HG03469 (cell line): ENCODE measurements at regions not wholly inside any gene's neighbourhood (a gene's known extent, or its start where the extent isn't known, plus 50 kb on each side); places are given as distances from the start of the nearest gene placed in this dataset.

Experiments
- ATAC-seq: cut with Tn5 transposase; IDR thresholded peaks from one replicate; pipeline ENCODE4 v1.9.1; 2021; ENCODE audit warnings: mild to moderate bottlenecking, moderate library complexity, moderate number of reproducible peaks; ENCODE audit not compliant: unreplicated experiment

DNA sequence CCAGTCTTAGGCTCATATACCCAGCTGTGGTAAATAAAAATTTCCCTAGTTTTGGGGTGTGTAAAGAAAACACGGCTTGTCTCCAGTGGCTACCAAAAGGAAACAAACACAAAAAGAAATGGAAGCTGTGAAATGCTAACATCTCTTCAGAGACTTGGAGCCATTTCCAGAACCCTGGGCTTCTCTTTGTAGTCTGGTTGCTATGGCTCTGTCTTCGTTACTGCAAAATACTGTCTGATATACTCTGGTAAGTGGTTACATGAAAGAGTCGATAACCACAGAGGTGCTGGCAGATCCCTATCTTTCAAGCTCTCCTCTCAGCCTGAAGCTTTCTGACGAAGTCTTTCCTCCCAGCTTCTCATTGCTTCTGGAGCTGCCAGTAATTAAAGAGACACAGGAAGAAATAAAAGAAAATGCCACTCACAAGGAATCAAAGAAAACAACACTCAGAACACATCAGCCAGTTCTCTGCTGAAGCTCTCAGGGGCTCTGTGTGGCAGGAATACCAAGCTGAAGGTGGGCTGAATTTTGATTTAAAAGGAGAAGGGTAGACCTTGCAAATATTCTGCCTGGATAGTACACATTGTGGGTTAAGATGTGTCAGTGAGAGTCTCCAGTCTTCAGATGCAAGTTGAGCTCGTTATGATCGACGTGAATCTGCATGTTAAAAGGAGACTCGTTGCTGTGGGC lies 107.6 kb upstream of the FAM9C start:
- no peak for ATAC-seq

DNA sequence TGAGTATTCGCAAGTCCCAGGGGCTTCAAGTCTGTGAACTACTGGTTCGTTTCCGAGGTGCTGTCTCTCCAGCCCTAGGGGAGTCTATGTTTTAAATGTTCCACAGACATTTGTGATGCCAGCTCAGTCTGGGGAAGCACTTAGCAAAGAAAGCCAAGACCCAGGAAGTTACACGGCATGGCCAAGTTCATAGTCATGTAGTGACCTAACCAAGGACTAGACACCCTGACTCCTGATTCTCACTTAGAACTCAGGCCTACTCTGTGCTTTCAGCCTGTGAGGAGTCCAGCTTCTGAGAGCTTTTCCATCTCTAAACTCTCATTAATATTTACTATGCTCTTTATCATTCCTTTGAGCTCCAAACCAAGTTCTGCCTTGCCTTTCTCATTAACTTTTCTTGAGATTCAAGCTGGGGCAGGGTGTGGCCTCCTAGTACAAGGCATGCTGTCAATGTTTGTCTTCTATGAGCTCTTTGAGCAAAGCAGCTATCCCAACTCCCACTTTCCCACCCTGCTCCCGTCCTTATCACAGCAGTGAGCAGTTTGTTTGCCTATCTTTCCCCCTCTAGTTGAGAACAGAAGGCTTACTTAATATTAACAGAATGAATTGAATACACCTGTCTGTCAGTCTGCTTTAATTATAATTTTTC lies 105.4 kb upstream of the FAM9C start:
- ATAC-seq, result no peak

DNA sequence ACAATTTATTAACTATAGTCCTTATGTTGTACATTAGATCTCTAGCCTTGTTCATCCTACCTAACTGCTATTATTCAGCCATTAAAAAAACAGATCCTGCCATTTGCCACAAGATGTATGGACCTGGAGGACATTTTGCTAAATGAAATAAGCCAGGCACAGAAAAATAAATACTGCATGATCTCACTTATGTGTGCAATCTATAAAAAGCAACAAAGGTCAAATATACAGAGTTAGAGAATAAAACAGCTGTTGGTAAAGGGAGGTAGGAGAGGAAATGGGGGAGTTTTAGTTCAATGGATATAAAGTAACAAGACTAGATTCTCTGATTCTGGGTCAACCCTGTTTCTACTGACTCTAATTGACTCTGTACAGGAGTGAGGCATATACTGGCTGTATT lies 103.3 kb upstream of the FAM9C start:
- no peak for ATAC-seq

DNA sequence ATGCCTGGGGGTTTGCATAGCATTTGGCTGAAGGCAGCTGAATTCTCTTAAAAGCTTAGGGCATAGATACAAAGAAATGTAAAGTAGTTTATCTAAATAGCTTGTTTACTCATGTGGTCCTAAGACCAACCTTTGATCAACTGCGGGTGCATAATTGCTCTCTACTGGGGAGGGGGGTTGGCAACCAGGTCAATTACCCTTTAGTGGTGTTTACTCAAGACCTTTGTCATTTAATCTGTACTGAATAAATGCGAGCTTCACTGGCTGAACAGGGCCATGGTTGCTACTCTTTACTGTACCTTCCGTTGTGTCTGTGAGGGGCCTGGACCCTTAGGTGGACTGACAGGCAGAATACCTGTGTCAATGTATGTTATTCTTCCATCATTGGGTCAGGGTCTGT lies 102.7 kb upstream of the FAM9C start:
- ATAC-seq, result no peak

DNA sequence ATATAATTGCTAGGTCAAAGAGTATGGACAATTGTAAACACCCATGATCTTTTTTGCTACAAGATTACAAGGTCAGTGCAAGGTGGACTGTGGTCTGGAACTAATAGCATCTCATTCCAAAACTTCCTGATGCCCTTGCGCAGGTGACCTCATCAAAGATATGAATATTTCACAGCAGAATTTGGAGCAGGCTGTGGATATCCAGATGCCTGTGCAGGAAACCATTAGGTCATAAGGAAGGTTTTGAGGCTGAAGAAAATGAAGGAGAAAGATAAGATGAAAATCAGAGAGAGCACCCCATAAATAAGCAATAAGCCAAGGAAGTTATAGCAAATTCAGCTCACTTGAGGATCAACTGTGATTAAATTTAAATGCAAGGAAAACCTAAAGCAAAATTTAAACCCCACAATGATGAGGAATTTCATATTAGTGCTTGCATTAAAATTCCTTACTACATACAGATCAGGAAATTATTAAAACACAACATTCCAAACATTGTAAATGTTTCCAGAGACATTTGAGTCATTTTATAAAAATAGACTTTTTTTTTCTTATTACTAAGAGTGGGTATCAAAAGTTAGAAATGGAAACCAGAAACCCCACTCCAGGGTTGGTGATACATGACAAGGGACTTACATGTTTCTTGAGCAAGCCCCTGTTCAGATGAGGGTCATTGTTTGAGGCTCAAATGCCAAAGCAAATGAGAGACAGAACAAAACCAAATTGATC lies 100.7 kb upstream of the FAM9C start:
- no peak for ATAC-seq

DNA sequence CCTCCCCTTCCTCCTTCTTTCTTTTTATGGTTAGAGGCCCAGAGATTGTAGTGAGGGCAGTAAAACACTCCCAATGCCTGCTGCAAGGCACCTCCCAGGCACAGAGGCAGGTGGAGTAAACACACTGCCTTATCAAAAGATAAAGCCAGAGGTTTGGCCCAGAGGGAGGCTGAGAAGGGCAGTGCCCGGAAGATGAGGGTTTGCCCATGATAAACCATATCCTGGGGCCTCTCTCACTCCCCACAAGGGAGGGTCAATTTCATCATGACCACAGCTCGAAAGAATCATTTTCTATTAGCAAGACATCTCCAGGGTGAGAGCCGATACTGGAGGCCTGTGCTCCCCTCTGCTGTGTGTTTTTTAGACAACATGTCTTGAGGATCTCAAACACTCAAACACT lies 98.5 kb upstream of the FAM9C start:
- no peak for ATAC-seq

DNA sequence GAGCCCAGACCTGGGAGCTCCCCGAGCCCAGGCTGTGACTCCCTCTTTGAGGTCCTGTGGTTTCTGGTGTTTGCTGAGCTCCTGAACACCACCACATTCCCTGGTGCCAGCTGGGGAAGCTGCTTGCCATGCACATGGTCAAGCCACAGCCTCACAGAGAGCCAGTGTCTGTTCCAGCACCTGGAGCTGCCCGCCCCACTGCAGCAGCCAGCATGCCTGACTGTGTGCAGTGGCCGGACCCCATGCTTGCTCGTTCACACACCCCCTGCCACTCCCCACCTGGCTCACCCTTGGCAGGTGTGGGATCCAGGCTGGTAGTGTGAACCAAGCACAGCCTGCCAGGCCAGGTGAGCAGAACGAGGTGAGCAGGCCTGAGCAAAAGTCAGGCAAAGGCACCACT lies 95.6 kb upstream of the FAM9C start:
- no peak for ATAC-seq

DNA sequence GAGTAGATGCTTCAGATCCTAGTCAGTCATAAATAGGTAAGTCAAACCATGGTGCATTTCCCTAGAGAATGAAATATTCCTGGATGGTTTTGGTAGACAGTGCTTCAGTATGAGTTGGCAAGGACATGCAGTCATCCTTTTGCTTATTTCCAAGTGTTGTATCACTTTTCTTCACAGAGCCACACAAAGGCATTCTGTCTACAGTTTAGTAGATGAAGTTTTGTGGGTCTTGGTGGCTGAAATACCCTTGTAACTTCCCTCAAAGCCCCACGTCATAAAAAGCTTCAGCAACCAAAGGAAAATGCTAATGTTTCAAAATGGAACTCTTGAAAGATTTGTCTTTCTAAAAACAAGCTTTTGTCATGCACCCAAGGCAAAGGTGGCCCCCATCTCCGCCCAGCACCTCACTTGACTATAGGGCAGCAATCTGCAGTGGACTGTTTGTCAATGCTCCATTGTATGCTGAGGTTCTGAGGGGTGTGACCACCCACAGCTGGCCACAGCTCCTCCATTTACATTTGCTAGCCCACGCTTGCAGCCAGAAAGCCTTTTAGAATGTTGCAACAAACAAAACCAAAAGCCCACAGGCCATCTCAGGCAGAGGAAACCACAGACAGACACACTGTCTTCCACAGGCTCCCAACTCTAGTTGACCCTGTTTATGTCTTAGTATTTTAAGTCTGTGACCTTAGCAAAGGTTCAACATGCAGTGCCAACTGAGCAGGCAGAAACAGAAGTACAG lies 87.1 kb upstream of the FAM9C start:
- no peak for ATAC-seq

DNA sequence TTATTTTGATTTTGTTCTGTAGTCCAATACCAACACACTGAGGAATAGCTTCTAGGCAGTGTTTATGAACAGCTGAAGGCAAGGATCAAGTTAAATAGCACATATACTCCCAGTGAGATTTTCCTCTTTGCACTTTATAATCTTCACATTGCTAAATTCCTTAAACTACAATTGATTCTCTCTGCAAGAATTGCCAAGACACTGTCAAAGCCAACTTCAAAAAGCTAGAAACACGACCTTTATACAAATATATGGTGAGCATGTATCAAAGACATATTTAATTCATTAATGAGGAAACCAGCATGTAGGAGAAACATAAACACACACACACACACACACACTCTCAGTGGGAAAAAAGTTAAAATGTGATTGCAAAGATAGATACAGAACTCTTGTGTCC lies 86.4 kb upstream of the FAM9C start:
- ATAC-seq, result no peak

DNA sequence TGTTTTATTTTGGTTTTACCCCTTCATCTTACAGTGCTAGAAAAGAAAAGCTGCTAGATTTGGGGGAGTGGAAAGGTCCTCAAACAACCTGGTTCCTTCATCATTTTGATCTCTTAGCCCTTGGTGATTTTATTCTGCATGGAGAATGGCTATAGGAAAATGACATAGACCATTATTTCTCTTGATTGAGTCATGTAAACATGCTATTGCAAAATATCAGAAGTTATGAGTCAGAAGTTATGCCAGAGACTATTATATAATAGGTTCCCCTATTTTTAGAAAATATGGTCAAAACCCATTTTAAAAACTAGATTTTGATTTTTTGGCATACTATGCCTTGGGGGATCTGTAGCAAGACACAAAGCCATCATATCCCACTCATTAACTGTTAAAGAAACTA lies 83.7 kb upstream of the FAM9C start:
- no peak for ATAC-seq

DNA sequence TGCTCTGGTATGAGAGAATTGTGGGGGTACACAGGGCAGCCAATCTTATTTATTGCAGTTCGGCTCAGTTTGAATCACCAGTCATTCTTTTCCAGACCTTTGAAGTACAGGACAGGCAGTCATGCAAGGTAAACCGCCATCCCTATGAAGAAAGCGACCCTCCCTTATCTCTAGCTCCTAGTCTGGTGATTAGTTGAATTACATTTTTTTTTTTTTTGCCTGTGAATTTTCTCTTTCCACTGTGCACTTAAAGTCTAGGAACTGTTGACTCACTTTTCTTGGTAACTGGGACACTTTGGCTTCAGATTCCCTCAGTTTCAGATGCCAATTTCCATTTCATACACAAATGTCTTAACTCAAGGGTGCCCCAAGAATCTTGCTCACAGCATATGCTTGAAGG lies 82.4 kb upstream of the FAM9C start:
- ATAC-seq, result no peak

DNA sequence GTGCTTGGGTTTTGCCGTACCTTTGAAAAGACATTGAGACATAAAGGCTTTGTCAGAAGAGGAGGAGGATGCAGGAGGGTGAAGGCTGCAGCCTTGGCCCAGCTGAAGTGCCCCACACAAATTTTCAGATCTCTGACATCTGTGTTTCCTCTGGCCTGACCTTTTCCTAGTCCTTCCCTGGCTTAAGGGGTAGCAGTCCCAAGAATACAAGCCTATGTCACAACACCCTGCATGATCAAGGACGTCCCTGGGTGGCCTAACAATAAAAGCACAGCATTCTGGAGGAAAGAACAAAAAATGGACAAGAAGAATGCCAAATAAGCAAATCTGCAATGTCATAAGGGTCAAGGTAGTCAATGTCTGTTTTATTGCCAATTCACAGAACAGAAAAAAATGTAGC lies 80.8 kb upstream of the FAM9C start:
- no peak for ATAC-seq

DNA sequence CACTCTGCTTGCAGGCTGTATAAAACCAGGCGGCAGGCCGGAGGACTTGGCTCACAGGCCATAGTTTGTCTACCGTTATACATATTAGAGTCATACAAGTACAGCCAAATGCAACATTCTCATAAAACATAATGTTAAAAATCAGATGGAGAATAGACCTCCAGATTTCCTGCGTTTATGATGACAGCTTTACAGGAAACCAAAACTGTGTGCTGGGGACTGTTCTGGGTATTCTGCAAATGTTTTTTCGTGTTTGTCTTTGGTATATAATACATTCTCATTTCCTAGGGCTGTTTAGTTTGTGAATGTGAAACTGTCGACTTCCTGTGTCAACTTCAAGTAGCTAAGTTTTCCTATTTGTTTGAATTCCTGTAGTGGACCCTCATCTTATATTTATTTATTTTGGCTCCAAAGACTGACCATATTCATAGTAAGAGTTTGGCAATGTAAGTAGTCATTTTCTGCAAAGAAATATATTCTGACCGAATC lies 79.5 kb upstream of the FAM9C start:
- no peak for ATAC-seq

DNA sequence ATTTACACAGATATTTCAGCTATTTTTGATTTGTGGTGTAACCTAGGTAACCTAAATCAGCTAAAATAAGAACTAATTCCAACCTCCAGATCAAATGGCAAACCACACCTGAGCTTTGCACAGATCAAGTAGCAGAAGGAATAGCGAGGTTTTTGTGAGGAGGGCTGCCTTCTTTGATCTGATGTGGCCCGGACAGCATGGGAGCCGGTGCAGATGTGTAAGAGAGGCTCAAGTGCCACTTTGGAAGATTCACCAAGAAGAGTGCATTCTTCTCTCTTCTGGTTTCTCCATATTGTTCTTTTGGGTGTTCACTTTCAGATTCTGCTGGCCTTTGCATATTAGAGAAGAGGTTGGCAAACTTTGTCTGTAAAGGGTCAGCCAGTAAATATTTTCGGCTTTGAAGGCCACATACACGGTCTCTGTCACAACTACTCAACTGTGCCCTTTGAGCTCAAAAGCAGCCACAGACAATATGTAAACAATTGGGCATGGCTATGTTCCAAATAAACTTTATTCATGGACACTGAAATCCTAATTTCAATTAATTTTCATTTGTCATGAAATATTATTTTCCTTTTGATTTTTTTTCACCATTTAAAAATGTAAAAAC lies 78.9 kb upstream of the FAM9C start:
- ATAC-seq, result no peak

DNA sequence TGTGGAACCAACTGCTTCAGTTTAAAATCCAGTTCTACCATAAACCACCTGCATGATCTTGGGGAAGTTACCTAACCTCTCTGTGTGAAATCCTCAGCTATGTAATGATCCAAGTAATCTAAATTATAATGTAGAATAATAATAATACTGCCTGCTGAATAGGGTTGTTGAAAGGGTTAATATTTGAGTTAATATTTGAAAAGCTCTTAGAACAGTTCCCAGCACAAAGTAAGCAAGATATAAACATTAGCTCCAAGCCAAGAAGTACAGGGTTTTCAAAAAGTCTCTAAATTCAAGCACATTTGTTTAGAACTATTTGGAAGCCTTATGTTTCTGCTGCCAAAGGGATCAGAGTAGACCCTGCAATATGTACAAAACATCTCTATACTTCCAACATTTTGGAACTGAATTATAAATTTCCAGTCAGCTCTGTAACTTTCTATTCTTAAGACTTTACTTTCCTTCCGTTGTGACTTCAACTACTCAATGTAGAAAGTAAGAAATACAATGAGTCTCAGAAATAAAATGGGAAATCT lies 76.7 kb upstream of the FAM9C start:
- no peak for ATAC-seq

DNA sequence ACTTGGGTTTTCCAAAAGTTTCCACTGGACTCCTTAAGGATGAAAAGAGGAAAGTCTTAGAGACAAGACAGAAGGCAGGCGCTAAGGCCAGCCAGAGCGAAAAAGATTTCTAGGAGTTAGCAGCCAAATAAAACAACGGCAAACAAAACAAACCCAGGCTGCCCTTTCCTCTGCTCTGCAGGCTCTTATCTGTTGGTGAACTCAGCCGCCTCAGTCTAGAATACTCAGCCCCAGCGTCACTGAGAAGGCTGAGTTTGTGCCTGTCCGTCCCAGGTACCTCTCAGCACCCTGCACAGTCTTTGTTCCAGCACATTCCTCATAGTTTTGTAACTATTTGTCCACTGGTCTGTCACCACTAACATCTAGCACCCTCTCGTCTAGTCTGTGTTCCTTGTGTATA lies 75.6 kb upstream of the FAM9C start:
- ATAC-seq, result no peak

DNA sequence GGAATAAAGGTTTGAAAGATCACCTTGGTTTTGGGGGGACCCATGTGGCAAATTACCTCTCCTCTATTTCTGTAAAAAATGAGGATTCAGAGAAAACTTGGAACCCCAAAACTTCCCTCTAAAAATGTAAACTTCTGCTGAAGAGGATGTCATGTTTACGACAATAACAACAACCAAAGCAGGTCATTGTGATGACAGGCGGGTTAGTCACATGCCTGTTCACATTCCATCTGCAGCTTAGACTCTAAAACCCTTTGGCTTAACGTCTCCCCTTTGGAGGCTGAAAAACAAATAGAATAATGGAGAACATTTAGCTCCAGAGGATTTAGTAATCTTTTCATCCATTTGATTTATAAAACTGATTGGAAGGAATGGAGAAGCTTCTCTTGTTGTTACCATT lies 75.0 kb upstream of the FAM9C start:
- no peak for ATAC-seq

DNA sequence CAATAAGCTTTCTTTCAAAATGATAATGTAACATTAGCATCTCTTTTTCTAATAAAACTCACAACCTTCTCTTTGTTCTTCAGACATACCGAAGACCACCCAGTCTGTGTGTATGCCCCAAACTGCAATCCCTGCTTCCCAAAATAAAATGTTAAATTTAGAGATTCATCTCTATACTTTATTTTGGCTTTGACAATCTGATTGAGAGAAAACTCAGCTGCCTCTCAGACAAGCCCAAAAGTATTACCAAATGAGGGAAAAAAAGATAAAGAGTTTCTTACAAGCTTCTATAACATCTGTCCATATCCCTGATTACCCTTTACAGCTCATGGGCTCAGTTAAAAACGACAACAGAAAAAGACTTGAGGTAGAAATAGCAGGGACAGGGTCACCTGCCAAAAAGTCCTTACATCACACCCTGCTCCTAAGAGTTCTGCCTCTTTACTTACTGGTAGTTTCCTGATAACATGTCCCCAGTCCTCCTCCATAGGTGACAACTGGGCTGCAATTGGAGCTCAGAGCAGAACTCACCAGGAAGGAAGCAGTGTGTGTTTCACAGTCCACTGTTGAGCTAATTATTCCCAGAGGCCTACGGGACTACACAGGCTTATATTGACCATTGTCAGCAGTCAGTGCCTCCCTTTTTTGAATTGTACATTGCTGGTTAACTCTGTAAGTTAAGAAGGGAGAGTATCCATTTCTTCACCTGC lies 70.9 kb upstream of the FAM9C start:
- no peak for ATAC-seq

DNA sequence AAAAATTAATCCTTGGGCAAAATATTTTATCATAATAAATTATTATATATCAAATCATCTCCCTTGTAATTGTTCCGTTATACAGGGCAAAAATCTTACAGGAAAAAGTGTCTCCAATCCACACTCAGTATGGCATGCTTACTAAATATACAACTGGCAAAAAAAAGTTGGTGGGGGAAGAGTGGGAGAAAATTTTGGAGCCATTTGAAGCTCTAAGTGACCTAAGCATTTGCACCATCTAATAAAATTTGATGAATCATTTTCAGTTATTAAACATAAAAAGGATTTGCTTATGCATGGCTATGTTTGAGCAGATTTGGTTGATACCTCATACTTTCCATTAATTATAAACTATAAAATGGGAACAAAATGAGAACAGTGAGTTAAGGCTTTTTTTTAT lies 68.1 kb upstream of the FAM9C start:
- no peak for ATAC-seq
